ENCODE measurements at regions not wholly inside any gene's neighbourhood (a gene's known extent, or its start where the extent isn't known, plus 50 kb on each side); places are given as distances from the start of the nearest gene placed in this dataset.

DNA sequence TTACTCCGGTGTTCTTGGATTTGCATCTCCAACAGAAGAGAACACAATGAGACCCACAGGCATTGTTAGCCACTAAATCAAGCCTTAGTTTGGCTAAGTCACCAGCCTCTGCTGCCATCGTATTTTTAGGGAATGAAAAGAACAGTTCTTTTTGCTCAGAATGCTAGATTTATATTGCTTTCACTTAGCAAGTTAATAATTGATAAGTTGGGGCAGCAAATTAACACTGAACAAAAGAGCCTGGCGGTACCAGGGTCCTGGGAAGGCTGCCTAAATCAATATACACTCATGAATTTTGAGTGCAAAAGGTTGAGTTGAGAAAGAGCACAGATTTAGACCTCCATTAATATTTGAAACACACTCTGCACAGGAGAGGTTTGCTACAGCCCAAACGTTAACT, 767.7 kb downstream of the TYW1 start:
- ATAC-seq = no peak
- peaks cover 9 to 15% of the 10 kb centered on the region in 2 donors for H3K9me3 Mint-ChIP-seq
- no peak overlapping the region for H3K27ac Mint-ChIP-seq
- no peak for DNase-seq
- H3K4me3 Mint-ChIP-seq = no peak overlapping the region
- no peaks in the 10 kb centered on the region for H3K27me3 Mint-ChIP-seq
- no peaks in the 10 kb centered on the region for H3K4me1 Mint-ChIP-seq

GRCh38 chr7:67765481-67766175, 769.0 kb downstream of the TYW1 start:
- Mint-ChIP-seq H3K4me3 (no peak overlapping the region), H3K27ac (no peak overlapping the region), H3K9me3 (peaks cover 11 to 24% of the 10 kb centered on the region in 2 donors), H3K4me1 (no peaks in the 10 kb centered on the region), H3K27me3 (no peaks in the 10 kb centered on the region)
- ATAC-seq (no peak), DNase-seq (no peak)

DNA sequence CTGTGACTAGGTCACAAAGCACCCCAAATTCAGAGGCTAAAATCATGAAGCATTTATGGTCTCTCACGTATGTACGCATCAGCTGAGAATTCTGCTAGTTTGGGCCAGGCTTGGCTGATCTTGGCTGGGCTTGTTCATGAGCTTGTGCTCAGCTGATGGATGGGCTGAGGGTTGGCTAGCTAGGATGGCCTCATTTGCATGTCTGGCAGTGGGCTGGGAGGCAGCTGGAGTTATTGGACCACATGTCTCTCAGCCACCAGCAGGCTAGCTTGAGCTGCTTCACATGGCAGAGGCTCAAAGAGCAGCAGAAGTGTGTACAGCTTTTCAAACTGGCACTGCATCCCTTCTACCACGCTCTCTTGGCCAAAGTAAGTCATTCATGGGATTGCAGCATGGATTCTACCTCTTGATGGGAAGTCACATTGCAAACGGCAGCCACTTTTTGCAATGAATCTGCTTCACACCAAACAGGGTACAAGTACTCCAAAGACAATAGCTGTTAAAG, 770.3 kb downstream of the TYW1 start:
- Mint-ChIP-seq H3K27ac (no peak overlapping the region), H3K4me3 (no peak overlapping the region), H3K4me1 (no peaks in the 10 kb centered on the region), H3K27me3 (no peaks in the 10 kb centered on the region), H3K9me3 (peaks cover 5 to 30% of the 10 kb centered on the region in 2 donors)
- no peak for ATAC-seq
- no peak for DNase-seq

DNA sequence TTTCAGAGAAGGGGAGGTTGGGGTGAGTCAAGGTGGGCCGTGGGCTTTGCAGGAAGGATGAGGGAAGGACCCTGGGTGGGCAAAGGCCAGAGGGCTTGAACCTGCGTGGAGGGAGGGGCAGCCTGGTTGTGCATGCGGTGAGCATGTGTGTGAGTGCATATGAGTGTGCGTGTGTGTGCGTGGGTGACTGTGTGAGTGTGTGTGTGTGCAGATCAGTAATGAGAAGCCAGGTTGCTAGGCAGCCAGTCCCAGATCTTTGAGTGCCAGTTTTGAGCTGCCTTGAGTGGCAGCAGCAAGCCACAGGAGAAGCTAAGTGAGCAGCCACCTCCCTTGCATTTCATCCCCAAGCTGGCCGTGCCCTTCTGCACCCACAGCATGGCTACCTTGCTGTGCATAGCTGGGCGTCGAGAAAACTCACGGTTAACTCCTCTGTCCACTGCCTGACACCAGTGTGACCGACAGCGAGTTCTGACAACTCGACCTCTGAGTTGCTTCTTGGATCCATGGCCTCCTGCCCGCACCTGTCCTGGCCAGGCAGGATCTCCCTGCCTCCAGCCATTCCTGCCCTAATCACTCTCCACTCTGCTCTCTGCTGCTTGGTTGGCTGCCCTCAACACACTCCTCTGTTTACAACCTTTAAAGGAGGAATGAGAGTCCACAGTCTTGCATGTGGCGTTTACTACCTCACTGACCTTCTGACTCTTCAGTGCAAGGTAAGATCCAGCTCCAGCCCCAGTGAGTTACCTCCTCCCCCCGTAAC, 775.4 kb downstream of the TYW1 start:
- no peaks in the 10 kb centered on the region for H3K4me1 Mint-ChIP-seq
- peaks cover 5 to 42% of the 10 kb centered on the region in 2 donors for H3K9me3 Mint-ChIP-seq
- ATAC-seq (no peak), DNase-seq (no peak)
- H3K27ac Mint-ChIP-seq = no peak overlapping the region
- H3K27me3 Mint-ChIP-seq = no peaks in the 10 kb centered on the region
- no peak overlapping the region for H3K4me3 Mint-ChIP-seq

DNA sequence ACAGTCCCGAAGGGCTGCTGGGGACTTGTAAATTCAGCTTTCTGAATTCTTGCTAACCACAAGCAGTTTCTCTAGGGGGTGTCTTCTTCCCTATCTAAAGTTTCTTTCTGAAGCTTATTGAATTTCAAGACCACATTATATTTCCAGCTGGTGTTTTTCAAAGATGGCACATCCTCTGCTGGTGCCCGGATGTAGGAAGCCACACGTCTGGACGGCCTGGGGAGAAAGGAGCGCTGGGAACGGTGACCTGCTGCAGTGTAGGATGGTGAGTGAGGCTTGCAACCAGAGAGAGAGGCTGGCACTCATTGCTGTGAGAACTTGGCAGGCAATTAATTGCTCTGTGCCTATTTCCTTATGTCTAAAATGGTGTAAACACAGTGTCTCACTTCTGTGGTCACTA, 776.4 kb downstream of the TYW1 start:
- Mint-ChIP-seq H3K27me3 (no peaks in the 10 kb centered on the region), H3K4me3 (no peak overlapping the region), H3K4me1 (no peaks in the 10 kb centered on the region), H3K27ac (no peak overlapping the region), H3K9me3 (peaks cover 5 to 38% of the 10 kb centered on the region in 2 donors)
- no peak for ATAC-seq
- DNase-seq = no peak

DNA sequence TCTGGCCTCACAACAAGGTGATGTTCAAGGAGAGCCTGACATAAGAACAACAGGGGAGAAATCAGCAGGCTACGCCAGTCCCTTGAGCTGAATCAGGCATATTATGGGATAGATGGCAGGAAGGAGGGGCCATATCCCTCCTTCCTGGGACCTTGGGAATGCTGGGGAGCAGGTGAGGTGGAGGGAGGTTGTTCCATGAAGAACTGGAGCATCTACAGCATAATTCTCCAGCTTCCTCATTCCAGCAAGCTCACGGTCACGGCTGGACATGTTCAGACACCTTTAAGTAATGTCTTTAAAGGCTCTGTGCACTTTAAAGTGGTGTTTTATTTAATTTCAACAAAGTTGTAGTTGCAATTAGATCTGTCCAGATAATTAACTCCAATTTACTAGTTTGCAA, 780.5 kb downstream of the TYW1 start:
- no peak for DNase-seq
- Mint-ChIP-seq H3K27ac (peak overlapping the region in 1 of 2 donors; percentile 55), H3K4me1 (no peaks in the 10 kb centered on the region), H3K9me3 (peaks cover 18 to 38% of the 10 kb centered on the region in 2 donors), H3K27me3 (no peaks in the 10 kb centered on the region), H3K4me3 (no peak overlapping the region)
- no peak for ATAC-seq

DNA sequence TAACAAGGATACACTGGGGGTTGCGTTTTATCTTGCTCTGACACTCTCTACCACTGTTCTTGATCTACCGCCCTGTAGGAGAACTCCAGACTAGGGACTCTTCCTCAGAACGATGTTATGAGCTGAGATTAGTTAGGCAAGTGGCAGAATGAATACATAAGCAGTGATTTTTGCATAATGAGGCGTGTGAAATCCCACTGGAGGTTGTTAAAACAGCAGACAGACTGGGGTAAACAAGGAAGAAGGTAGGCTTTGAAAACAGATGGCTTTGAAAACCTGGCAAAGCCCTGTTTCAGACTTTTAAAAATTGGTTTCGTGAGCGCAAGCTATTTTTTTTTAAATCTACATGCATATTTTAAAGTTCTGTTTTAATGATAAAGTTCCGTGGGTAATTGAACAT, 785.2 kb downstream of the TYW1 start:
- H3K27me3 Mint-ChIP-seq = no peaks in the 10 kb centered on the region
- no peak overlapping the region for H3K27ac Mint-ChIP-seq
- peaks cover 18 to 39% of the 10 kb centered on the region in 2 donors for H3K9me3 Mint-ChIP-seq
- DNase-seq (no peak), ATAC-seq (no peak)
- no peaks in the 10 kb centered on the region for H3K4me1 Mint-ChIP-seq
- no peak overlapping the region for H3K4me3 Mint-ChIP-seq

DNA sequence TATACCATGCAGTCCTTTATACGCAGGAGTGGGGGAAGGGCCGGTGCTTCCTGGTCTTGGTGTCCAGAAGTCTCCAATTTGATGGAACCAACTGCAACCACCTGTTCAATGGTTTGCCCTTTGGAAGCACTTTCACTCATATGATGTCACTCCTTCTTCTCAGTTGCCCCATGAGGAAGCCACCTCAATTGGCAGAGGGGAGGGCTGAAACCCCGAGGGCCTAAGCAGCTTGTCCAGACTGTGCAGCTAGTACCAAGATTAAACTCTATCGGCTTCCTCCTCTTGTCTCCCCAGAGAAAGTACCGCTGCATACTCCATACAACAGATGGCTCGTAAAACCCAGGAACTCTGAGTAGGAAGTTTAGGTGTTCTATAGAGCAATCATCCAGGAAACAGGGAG, 789.4 kb downstream of the TYW1 start:
- no peak for ATAC-seq
- no peaks in the 10 kb centered on the region for H3K27me3 Mint-ChIP-seq
- H3K9me3 Mint-ChIP-seq = peaks cover 15 to 36% of the 10 kb centered on the region in 2 donors
- DNase-seq = no peak
- H3K4me1 Mint-ChIP-seq = no peaks in the 10 kb centered on the region
- no peak overlapping the region for H3K4me3 Mint-ChIP-seq
- H3K27ac Mint-ChIP-seq = no peak overlapping the region

DNA sequence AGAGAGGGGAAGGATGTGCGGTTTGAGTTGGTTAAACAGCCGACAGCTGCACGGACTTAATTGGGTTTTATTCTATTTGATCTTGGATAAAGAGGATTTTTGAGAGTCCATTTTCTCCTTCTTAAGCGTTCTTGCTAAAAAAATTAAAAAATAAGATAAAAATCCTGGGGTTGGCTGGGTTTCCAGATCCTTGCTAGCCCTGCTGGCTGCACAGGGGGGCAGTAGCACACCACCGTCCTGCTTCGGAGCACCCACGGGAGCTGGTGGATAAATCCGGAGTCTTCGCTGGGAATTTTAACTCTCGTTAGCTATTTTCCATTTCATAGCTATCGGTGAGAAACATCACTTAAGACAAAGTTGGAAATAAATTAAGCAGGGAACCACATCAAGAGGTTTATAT, 792.0 kb downstream of the TYW1 start:
- no peaks in the 10 kb centered on the region for H3K4me1 Mint-ChIP-seq
- H3K9me3 Mint-ChIP-seq = peaks cover 14 to 32% of the 10 kb centered on the region in 2 donors
- H3K4me3 Mint-ChIP-seq = no peak overlapping the region
- H3K27ac Mint-ChIP-seq = no peak overlapping the region
- DNase-seq (no peak), ATAC-seq (no peak)
- no peaks in the 10 kb centered on the region for H3K27me3 Mint-ChIP-seq

DNA sequence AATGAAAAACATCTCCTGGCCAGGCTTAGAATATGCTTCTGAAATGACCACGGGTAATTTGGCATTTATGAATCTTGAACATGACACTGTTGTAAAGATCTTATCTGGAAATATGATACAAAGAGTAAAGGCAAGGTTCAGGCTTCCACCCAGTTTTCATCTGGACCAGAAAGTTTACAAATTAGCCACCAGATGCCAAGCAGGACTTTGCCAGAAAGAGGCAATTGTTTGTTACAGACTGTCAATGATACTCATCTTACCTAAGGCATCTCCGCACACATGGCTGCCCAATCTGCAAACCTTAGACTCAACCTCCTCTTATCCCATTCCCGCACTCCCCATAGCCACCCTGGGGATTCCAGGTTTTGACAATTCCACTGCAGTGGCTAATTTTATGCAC, 795.3 kb downstream of the TYW1 start:
- Mint-ChIP-seq H3K4me1 (no peaks in the 10 kb centered on the region), H3K27ac (no peak overlapping the region), H3K9me3 (peaks cover 14 to 27% of the 10 kb centered on the region in 2 donors), H3K4me3 (no peak overlapping the region), H3K27me3 (no peaks in the 10 kb centered on the region)
- no peak for ATAC-seq
- no peak for DNase-seq

DNA sequence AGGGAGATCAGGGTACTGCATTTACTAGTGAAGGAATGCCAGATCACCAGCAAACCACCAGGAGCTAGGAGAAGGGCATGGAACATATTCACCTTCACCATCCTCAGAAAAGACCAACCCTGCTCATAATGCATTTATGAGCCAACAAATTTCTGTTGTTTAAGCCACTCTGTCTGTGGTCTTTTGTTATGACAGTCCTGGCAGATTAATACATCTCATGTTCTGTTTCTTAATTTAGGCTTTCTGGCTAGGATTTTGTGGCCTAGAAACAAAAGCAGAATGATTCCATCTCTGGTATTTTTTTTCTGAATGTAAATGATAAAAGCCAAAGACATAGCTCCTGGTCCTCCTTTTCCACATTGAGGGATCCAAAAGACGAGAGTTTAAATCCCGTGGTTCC, 797.9 kb downstream of the TYW1 start:
- Mint-ChIP-seq H3K4me3 (no peak overlapping the region), H3K9me3 (peaks cover 12 to 31% of the 10 kb centered on the region in 2 donors), H3K4me1 (no peaks in the 10 kb centered on the region), H3K27ac (no peak overlapping the region), H3K27me3 (no peaks in the 10 kb centered on the region)
- no peak for ATAC-seq
- no peak for DNase-seq

- Mint-ChIP-seq H3K27ac (no peak overlapping the region), H3K4me1 (no peaks in the 10 kb centered on the region), H3K27me3 (no peaks in the 10 kb centered on the region), H3K4me3 (no peak overlapping the region), H3K9me3 (peaks cover 15 to 25% of the 10 kb centered on the region in 2 donors)
- ATAC-seq (no peak), DNase-seq (no peak)
Measured at GRCh38 chr7:67803789-67804188, 807.2 kb downstream of the TYW1 start.

DNA sequence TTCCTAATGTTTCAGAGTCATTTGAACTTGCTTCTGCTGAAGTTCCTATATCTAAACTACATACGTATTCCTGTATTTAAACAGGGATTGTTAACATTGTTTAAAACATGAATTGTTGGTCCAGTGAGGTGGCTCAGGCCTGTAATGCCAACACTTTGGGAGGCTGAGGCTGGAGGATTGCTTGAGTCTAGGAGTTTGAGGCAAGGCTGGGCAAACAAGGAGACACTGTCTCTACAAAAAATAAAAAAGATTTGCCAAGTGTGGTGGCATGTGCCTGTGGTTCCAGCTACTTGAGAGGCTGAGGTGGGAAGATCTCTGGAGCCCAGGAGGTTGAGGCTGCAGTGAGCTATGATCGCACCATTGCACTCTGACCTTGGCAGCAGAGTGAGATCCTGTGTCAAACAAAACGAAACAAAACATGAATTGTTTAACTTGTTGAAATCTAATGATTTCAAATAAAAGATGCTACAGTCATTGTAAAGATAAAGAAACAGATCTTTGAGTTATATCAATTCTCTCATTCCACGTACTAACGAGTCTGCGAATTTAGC, 809.4 kb downstream of the TYW1 start:
- Mint-ChIP-seq H3K4me1 (no peaks in the 10 kb centered on the region), H3K4me3 (no peak overlapping the region)

DNA sequence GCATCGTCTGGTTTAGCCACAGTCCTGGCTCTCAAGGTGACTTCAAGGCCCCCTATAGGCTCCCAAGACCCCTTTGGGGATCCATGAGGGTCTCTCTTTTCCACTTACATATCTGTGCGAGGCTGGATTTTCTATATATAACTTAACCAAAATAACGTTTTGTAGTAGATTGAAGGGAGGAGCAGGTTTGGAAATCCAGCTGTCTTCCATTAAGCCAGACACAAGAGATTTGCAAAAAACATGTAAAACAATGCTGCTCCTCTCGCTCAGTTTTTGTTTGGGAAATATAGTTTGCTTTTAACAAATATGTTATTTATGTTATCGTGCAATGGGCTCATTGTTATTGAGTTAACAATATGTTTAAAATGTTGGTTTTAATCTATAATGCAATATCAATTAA, 811.2 kb downstream of the TYW1 start:
- Mint-ChIP-seq H3K9me3 (peaks cover 8 to 18% of the 10 kb centered on the region in 2 donors), H3K27me3 (no peaks in the 10 kb centered on the region), H3K4me1 (no peaks in the 10 kb centered on the region), H3K4me3 (no peak overlapping the region), H3K27ac (no peak overlapping the region)
- ATAC-seq = no peak
- DNase-seq = no peak

More for the DNA sequence above, 809.4 kb downstream of the TYW1 start:
- H3K27me3 Mint-ChIP-seq = no peaks in the 10 kb centered on the region
- ATAC-seq (no peak), DNase-seq (no peak)
- peaks cover 8 to 18% of the 10 kb centered on the region in 2 donors for H3K9me3 Mint-ChIP-seq
- H3K27ac Mint-ChIP-seq = no peak overlapping the region

DNA sequence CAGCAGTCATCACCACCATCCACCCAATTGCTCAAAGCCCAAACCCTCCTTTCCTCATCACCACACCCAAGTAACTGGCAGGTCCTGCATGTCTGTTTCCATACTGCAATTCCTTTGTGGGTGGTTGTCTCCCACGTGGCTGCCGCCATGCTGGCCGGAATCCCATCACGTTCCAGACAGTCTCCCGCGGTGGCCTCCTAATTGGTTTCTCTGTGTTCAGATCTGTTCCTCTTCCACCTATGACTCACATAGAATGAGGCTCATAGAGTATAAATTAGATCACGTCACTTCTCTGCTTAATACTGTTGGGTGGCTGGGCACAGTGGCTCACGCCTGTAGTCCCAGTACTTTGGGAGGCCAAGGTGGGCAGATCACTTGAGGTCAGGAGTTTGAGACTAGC, 813.0 kb downstream of the TYW1 start:
- Mint-ChIP-seq H3K4me3 (no peak overlapping the region), H3K27me3 (no peaks in the 10 kb centered on the region), H3K27ac (no peak overlapping the region), H3K9me3 (peaks cover 8 to 19% of the 10 kb centered on the region in 2 donors), H3K4me1 (no peaks in the 10 kb centered on the region)
- ATAC-seq = no peak
- DNase-seq = no peak

Measured in stimulated activated naive CD8-positive, alpha-beta T cell treated with anti-CD3 and anti-CD28 coated beads, Interleukin-15, amount 100 ng/mL, for 72 hours (primary cell).